NCI-H82 treated with DMSO at 0.1 percent for 48 hours (cell line): ENCODE measurements at regions not wholly inside any gene's neighbourhood (a gene's known extent, or its start where the extent isn't known, plus 50 kb on each side); places are given as distances from the start of the nearest gene placed in this dataset.

Experiments used
- DNase-seq: peaks from one replicate; lab custom pipeline; 2025; ENCODE audit not compliant: unreplicated experiment; lab: John Stamatoyannopoulos, UW

DNA sequence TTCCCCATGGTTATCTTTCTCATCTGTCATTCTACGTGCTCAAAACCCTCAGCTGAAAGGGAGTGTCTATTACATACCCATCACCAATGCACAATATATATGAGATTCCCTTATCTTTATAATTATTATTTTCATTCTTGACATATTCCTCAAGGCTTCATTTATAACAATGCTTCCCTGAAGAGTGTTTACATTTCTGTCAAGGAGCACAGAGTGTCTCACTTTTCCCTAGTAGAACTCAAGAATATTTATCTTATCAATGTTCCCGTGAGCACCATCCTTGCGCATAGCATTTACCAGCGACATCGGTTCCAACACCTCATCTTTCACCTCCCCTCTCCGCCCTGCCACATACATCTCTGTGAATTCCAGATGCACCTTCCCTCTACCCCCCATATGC lies 250.6 kb downstream of the PLA2G4A start:
- DNase-seq, result no peak

DNA sequence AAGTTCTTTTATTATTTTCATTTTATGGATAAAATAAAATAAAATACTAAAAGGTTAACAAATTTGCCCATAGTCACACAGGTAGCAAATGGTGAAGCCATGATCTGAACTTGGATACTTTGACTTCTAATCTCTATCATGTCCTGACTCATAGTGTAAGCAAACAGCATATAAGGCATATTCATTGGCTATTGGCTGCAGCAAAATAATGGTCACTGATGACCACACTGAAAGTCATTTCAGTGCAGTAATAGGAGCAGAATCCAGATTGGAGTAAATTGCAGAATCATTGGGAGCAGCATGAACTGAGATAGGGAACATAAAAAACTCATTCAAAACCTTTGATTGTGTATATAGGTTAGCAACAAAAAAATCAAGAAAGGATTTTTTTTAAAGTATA lies 262.9 kb downstream of the PLA2G4A start:
- DNase-seq, result no peak

DNA sequence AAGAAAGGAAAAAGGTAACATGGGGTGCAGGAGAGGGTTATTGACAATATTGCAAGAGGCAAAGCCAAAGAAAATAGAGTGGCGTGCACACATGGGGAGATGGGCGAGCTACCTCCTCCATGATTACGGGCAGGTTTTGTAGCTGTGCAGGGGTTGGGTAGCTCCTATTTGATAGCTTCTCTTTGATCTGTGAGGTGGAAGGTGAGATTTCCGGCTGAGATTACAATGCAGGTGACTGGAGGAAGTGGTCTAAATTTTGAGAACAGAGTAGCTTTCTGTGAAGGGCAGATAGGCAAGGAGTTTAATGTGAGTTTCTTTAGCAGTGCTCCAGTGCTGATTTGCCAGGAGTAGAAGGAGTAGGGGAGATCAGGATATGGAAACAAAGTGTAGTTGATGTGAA lies 263.4 kb downstream of the PLA2G4A start:
- DNase-seq, result no peak

DNA sequence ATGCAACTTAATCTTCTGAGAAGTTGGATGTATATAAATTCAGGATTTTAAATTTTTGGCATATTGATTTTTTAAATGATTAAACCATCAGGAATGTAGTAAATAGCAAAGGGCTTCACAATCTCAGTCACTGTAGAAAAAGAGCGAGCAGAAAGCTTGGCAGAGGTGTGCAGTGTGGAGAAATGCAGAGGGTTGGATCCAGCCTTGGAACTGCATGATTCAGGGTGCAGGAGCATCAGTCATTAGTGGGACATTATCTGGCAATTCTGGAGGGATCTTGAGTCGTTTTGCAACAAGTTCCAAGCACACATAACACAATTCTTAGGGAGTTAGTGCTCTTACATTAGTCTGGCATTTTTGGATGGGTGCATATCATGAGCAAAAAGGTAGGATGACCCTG lies 267.9 kb downstream of the PLA2G4A start:
- DNase-seq, result no peak

DNA sequence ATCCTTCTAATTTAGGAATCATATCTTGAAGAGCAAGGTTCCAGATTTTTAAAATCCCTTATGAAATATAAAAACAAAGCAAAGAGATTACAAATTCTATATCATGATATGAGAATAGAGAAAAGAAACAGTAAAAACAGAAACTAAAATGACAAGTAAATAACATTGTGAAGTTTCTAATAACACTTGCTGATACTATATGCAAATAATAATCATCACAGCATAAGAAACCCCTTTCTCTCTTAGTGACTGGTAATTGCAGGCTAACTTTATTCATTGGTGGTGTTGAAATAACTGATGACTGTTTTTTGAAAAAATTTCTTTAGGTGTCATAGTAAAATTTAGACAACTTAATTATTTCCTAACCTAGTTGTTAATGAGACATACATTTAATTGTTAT lies 281.6 kb downstream of the PLA2G4A start:
- DNase-seq, result no peak

DNA sequence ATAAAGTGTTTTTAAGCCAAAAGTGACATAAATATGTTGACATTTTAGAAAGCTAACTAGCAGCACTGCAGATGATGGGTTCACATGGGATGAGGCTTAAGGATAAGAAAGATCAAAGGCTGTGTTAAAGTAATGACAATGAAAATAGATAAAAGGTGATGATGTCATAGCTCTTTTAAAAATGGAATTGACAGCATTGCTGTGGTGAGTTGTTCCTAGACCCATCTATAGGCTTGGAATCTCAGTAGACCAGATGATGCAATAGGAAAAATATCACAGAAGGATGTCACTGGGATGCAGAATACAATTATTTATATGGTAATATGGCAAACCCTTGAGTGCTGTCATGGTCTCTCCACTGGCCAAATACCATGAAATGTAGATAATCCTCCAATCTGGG lies 286.0 kb downstream of the PLA2G4A start:
- no peak for DNase-seq

DNA sequence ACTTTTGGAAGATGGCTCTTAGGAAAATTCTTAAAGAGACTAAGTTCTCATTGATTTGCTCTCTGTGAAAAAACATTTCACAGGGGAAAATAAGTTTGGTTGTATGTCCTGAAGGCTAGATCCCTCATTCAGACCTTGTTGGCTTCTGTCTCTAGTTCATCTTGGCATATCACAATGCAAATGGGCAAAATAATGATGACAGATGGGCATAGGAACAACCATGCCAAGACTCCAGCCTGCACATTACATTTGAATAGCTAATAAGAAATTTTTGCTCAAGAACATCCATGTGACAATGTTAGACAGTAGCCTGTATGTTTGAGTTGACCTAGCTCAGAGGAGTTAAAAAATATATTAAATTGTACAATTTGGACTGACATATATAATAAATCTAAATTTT lies 292.9 kb downstream of the PLA2G4A start:
- no peak for DNase-seq

DNA sequence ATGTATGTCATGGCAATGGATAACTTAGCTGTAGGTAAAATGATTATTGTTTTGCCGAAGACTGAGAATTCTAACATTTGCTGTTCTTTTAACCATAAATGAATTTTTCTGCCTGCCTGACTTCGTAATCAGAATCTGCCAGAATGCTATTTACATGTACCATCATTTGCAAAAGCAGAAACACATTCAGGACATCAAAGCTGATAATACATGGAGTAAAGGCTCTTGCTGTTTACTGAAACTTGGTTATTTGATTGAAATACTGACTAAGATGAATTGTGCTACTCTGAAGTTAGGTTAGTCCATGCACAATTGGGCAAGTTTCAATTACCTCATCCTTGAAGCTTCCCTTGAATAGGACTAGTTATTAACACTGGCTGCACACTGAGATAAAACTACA lies 293.8 kb downstream of the PLA2G4A start:
- no peak for DNase-seq

DNA sequence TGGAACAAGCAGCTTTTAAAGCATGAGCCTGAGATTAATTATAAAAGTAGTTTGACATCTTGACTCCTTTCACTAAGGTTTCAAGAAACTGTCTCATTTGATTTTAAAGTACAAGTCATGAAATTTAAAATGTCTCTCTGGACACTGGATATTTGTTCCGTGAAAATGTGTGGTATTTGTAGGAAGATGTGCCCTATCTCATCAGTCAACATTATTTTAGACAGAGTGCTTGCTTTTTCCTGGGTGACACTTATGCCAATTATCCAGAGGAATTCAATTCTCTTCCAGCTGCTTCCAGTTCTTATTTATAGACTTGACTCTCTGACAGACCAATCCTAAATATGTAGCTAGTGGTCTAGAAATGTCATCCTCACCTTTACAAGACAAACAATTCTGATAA lies 300.4 kb downstream of the PLA2G4A start:
- DNase-seq, result no peak

DNA sequence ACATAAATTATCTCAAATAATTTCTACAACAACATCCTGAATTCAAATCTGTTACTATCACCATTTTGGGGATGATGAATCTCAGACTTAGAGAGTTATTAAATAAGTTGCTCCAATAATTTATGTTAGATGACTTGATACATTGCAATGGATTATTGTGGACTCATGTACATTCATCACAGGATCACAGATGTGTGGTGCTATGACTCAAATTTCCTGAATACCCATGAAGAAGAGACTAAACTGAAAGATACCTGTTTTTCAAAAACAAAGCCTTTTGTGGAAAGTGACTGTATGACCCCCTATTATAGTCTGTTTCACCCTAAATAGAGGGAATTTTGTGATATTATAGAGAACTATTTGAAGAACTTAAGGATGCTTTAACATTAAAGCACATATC lies 315.0 kb downstream of the PLA2G4A start:
- no peak for DNase-seq

DNA sequence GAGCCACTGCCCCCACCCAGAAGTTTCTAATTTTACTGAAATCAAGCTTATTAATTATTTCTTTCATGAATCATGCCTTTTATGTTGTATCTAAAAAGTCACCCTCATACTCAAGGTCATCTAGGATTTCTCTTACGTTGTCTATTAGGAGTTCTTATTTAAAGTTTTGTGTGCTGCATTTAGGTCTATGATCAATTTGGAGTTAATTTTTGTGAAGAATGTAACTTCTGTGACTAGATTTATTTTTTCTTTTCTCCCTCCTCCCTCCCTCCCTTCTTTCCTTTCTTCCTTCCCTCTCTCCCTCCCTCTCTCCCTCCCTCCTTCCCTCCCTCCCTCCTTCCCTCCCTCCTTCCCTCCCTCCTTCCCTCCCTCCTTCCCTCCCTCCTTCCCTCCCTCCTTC lies 317.6 kb downstream of the PLA2G4A start:
- DNase-seq, result no peak

DNA sequence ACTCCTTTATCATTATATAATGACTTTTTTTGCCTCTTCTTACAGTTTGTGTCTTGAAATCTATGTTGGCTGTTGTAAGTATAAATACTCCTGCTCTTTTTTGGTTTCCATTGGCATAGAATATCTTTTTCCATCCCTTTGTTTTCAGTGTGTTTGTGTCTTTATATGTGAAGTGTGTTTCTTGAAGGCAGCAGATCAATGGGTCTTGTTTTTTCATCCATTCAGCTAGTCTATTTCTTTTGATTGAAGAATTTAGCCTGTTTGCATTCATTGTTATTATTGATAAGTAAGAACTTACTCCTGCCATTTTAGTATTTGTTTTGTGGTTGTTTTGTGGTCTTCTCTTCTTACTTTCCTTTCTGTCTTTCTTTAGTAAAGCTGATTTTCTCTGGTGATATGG lies 322.8 kb downstream of the PLA2G4A start:
- DNase-seq, result no peak

DNA sequence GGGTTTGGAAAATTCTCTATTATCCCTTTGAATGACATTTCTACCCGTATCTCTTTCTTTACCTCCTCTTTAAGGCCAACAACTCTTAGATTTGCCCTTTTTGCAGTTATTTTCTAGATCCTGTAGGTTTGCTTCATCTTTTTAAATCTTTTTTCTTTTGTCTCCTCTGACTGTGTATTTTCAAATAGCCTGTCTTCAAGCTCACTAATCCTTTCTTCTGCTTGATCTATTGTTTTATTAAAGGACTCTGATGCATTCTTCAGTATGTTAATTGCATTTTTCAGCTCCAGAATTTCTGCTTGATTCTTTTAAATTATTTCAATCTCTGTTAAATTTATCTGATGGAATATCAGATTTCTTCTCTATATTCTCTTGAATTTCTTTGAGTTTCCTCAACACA lies 324.3 kb downstream of the PLA2G4A start:
- no peak for DNase-seq

DNA sequence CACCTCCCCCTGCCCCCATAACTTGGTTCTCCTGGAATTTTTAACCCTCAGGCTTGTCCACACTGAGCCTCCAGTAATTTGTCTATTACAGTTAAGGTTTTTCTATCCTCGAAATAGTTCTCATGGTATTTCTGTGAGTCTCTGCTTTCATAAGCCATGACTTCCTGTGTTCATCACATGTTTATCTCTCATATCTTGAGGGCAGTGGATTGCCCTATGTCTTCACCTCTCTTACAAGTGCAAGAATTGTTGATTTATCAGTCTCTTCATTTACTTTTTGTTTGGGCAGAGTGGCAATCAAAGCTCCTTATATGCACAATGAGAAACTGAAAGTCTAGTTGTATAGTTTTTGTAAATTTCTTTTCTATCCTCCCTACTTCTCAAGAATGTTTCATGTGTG lies 328.4 kb downstream of the PLA2G4A start:
- DNase-seq, result no peak

DNA sequence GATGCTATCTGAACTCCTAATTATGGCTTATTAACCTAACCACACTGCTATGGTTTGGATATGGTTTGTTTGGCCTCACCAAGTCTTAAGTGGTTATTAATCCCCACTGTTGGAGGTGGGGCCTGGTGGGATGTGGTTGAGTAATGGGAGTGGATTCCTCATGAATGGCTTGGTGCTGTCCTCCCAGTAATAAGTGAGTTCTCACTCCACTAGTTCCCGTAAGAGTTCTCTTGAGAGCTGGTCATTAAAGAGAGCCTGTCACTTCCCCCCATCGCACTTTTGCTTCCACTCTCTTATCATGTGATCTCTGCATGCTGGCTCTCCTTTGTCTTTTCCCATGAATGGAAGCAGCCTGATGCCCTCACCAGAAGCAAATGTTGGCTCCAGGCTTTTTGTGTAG lies 328.8 kb downstream of the PLA2G4A start:
- no peak for DNase-seq

DNA sequence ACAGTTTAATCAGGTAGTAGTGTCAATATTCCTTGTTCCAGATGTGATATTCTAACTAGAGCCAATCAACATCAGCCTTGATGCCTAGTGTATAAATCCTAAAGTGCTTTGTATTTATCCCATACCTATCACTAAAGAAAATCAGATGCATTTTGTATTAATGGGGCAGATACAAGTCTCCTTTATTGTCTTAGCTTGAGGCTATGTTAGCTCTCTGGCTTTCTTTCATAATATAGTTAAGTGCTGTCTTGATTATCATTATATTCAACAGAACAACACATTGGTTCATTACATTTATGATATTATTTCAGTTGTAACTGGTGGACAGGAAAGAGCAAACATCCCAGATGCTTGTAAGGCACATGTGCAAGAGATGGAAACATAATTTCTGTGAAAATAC lies 338.8 kb downstream of the PLA2G4A start:
- no peak for DNase-seq

DNA sequence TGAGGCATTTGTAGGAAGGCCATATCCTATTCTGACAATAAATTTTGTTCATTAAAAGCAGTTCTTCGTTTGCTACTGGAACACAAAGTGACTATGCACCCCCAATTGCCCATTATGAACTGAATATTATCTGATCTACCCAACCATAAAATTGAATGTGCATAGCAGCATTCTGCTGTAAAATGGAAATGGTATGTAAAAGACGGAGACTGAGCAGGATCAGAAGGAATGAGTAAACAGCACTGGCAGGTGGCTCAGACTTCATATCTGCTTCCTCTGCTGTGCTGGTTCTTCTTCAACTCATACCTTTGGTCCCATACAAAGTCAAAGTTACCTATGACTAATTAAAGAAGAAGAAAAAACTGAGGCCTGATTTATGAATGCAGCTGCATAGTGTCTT lies 339.5 kb downstream of the PLA2G4A start:
- no peak for DNase-seq

DNA sequence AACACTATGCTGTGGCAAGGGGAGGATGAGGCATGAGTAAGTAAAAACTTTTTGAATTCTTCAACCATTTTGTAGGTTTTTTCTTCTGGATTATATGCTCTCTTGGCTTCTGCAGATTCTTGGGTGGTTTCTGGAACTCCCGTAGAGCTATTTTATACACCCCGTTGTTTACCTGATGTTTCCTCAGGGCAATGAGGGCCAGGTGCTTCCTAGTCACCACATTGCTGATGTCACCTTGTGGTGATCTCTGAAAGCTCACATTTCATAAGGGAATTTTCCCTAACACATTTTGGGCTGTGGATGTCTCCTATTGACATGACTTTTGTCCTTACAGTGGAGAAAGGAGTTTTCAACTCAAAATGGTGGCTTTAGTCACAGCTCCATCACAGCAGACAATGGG lies 356.6 kb downstream of the PLA2G4A start:
- no peak for DNase-seq

DNA sequence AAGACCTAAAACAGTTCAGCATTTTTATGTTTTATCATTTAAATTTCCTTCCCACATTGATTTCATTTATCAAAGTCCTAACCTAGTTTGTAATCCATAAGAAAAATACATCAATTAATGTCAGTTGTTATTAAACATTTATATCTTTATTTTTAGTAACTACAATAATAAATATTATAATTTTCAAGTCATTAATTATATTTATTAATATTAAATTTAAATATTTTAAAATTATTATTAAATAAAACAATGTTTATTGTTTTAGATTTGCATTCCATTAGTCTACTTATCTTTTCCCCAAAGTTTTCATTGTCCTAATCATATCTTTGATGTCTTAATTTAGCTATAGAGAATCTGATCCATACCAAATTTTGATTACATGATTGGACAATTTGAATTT lies 368.9 kb downstream of the PLA2G4A start:
- DNase-seq, result no peak

DNA sequence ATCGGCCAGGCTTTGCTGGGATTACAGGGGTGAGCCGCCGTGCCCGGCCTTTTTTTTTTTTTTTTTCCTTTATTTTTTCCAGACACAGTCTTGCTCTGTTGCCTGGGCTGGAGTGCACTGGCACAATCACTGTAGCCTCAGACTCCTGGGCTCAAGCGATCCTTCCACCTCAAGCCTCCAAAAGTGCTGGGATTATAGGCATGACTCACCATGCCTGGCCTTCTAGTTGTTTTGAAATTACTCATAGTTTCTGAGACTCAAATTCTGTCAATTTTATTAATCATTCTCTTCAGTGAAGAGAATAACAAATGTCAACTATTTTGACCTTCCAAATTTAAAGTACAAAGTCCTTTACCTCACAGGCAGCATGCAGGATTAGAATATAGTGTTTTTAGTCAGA lies 374.5 kb downstream of the PLA2G4A start:
- DNase-seq, result no peak

DNA sequence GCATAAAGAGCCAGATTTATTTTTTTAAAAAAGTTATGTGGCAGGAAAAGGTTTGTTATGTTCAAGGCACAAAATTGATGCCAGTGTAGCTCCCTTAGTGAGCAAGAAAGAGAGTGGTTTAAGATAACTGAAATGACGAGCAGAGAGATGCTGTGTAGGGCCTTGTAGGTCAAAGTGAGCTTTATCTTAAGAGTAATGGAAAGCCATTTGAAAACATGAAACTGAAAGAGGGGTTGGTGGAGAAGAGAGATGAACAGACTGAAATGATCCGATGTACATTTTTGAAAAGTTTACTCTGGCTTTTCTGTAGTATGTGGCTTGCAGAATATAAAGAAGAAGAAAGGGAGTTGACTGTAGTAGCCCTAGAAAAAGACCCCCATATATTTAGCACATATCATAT lies 383.6 kb downstream of the PLA2G4A start:
- DNase-seq, result no peak

DNA sequence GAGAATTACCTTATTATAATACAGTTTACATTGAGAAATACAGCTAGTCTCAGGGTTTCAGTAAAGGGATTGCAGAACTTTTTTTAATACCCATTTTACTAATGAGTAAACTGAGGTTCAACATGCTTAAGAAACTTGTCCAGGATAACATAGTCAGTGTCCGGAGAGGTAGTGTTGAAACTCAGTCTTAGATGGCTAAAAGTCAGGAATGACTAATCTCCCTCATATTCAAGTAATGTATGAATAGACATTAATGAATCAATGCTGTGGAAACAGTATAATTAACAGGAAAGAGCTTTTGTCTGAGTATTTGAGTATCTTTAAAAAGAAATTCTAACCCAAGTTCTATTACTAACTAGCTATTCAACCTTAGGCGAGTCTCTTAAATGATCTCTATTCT lies 397.6 kb downstream of the PLA2G4A start:
- no peak for DNase-seq

DNA sequence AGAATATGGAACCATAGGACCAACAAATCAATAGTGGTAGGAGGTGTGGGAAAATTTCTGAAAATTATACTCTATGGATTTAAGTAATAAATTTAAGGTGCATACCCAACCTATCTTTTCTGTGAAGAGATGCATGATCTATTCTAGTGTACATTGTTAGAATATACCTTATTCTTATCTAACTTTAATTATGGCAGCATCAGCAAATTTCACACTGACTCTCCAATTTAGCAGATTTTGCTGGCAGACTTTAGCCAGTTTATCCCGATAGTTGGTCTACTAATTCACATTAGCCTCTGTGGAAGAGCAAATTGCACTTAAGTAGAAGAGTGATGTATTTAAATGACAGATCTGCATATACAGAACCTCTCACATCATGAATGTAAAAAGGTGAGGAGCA lies 400.0 kb downstream of the PLA2G4A start:
- no peak for DNase-seq

DNA sequence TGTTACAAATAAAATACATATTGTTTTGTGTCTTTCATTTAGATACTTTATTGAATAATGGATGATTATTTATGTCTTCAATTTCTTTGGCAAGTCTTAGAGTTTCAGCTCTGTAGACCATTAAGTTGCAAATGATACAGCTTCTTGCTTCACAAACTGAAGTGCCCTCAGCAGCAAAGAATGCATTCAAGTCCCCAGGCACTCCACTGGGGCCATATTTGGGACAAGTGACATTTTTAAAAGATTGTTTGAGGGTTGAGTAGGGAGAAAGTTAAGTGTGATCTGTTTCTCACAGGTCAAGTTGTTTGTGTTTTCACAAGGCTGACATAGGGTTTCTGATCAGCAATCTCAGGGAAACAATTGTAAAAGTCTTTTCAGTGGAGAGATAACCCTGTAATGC lies 400.7 kb downstream of the PLA2G4A start:
- DNase-seq, result no peak
